Heart left ventricle (tissue), 13 donors: ENCODE measurements at regions not wholly inside any gene's neighbourhood (a gene's known extent, or its start where the extent isn't known, plus 50 kb on each side); places are given as distances from the start of the nearest gene placed in this dataset.

ENCODE experiments used
- CTCF ChIP-seq, 12 donors: fragments of 200-600 bp; sonication (generic) in 4 of 12; IDR thresholded peaks; one replicate each; pipeline versions ENCODE4 v1.5.0 to v1.8.0; 2018 to 2022; ENCODE audit warnings: antibody characterized with exemption in 12 of 12, mild to moderate bottlenecking in 5 of 12
- POLR2A ChIP-seq, 2 donors: fragments of 450-650 bp; IDR thresholded peaks; one replicate each; pipeline ENCODE4 v1.6.1; 2017; ENCODE audit warnings: antibody characterized with exemption in 2 of 2, mild to moderate bottlenecking in 2 of 2, moderate library complexity in 2 of 2
- donor health status: ischemic (EF 13 %, LVEDD 7.1; RV severe dilation, severe dysfunction).
- donor health status: DM: no; HTN: yes; CAD: no.
- donor health status: DM: no; HTN: no; CAD: no.
- donor health status: ischemic (EF 25% LVEDD 6.9; RV normal size, moderate dysfunction).
- donor health status: ischemic (EF 25% LVEDD 5.7; RV mildly dilated, moderate dysfunction).
- donor health status: ischemic (EF 35%, LVEDD 5.7; RV mildly dilated, moderate dysfunction).
- donor health status: nonischemic (EF 11% LVEDD 7.7; RV severe dilation, severe dysfunction).
- donor health status: DM: yes; HTN: yes; CAD: no.
- donor health status: PGD.
- donor health status: ischemic (EF 29% LVEDD 5.4; RV normal size, mild dysfunction).
- donor health status: nonischemic (EF 23%, LVEDD 6.1; RV moderate dilation, normal function).

GRCh38 chr3:194042927-194043326 is 93.0 kb upstream of the HES1 start:
- no peak for TF ChIP-seq CTCF (IDR thresholded peaks at IDR 0.05)
- TF ChIP-seq POLR2A (IDR thresholded peaks at IDR 0.05): no peak
